ENCODE measurements at regions not wholly inside any gene's neighbourhood (a gene's known extent, or its start where the extent isn't known, plus 50 kb on each side); places are given as distances from the start of the nearest gene placed in this dataset.

DNA sequence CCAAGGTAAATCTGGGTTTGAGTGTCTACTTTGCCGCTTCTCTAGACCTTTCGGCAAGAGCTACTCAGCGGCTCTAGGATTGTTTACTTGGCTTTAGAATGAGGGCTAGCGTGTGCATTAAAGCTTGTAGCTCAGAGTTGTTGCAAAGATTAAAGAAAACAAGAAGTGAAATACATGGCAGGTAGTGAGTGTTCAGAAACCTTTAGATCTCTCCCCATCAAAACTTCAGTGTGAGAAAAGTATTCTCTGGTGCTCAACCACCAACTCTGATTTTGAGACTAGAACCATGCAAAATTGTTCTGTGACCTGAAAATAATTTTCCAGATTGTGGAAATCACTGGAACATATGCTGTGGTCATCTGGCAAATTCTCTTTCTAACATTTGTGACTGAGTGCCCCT is 512.0 kb downstream of the CMPK2 start:
- TF ChIP-seq, protein P1, sequence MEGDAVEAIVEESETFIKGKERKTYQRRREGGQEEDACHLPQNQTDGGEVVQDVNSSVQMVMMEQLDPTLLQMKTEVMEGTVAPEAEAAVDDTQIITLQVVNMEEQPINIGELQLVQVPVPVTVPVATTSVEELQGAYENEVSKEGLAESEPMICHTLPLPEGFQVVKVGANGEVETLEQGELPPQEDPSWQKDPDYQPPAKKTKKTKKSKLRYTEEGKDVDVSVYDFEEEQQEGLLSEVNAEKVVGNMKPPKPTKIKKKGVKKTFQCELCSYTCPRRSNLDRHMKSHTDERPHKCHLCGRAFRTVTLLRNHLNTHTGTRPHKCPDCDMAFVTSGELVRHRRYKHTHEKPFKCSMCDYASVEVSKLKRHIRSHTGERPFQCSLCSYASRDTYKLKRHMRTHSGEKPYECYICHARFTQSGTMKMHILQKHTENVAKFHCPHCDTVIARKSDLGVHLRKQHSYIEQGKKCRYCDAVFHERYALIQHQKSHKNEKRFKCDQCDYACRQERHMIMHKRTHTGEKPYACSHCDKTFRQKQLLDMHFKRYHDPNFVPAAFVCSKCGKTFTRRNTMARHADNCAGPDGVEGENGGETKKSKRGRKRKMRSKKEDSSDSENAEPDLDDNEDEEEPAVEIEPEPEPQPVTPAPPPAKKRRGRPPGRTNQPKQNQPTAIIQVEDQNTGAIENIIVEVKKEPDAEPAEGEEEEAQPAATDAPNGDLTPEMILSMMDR (IDR thresholded peaks at IDR 0.05; ENCODE audit: insufficient read depth, low read depth, low read length), result no peak
- TF ChIP-seq EZH2 (IDR thresholded peaks at IDR 0.05; ENCODE audit: insufficient read depth, low read length), result no peak
